ENCODE measurements at regions not wholly inside any gene's neighbourhood (a gene's known extent, or its start where the extent isn't known, plus 50 kb on each side); places are given as distances from the start of the nearest gene placed in this dataset.

GRCh38 chr2:78290581-78291214 is 734.8 kb upstream of the REG3G start:
- Histone ChIP-seq H3K9ac (ENCODE audit: low read length) (no peak overlapping the region), H3K4me1 (ENCODE audit: insufficient read depth, low read length, severe bottlenecking) (no peaks in the 10 kb centered on the region), H3K27me3 (ENCODE audit: insufficient read depth, low read length) (no peaks in the 10 kb centered on the region), H3K4me3 (ENCODE audit: low read depth, low read length, poor library complexity, severe bottlenecking) (no peak overlapping the region), H3K36me3 (ENCODE audit: insufficient read depth, low read length) (no peaks in the 10 kb centered on the region), H3K79me2 (ENCODE audit: insufficient read depth, low read length) (no peaks in the 10 kb centered on the region), H3F3A (ENCODE audit: insufficient read depth, low read length) (no peaks in the 10 kb centered on the region), H3K9me2 (ENCODE audit: low read depth, low read length) (no peaks in the 10 kb centered on the region), H3K27ac (ENCODE audit: low read depth, low read length, poor library complexity, severe bottlenecking) (no peak overlapping the region), H3K4me2 (ENCODE audit: low read length) (no peak overlapping the region), H2AFZ (ENCODE audit: low read length) (no peak overlapping the region), H4K20me1 (ENCODE audit: insufficient read depth, low read length) (no peaks in the 10 kb centered on the region), H3K9me3 (ENCODE audit: low read length) (no peaks in the 10 kb centered on the region)
- TF ChIP-seq EZH2 (IDR thresholded peaks at IDR 0.05; ENCODE audit: borderline replicate concordance, low read length): no peak
- TF ChIP-seq CTCF (IDR thresholded peaks at IDR 0.05; ENCODE audit: low read length): no peak

GRCh38 chr2:78293768-78294167 is 731.7 kb upstream of the REG3G start:
- Histone ChIP-seq H3F3A (ENCODE audit: insufficient read depth, low read length) (no peaks in the 10 kb centered on the region), H2AFZ (ENCODE audit: low read length) (no peak overlapping the region), H3K27me3 (ENCODE audit: insufficient read depth, low read length) (no peaks in the 10 kb centered on the region), H3K4me3 (ENCODE audit: low read depth, low read length, poor library complexity, severe bottlenecking) (no peak overlapping the region), H3K4me1 (ENCODE audit: insufficient read depth, low read length, severe bottlenecking) (no peaks in the 10 kb centered on the region), H3K4me2 (ENCODE audit: low read length) (no peak overlapping the region), H4K20me1 (ENCODE audit: insufficient read depth, low read length) (no peaks in the 10 kb centered on the region), H3K9ac (ENCODE audit: low read length) (no peak overlapping the region), H3K79me2 (ENCODE audit: insufficient read depth, low read length) (no peaks in the 10 kb centered on the region), H3K9me2 (ENCODE audit: low read depth, low read length) (no peaks in the 10 kb centered on the region), H3K36me3 (ENCODE audit: insufficient read depth, low read length) (no peaks in the 10 kb centered on the region), H3K9me3 (ENCODE audit: low read length) (no peaks in the 10 kb centered on the region), H3K27ac (ENCODE audit: low read depth, low read length, poor library complexity, severe bottlenecking) (no peak overlapping the region)
- no peak for TF ChIP-seq EZH2 (IDR thresholded peaks at IDR 0.05; ENCODE audit: borderline replicate concordance, low read length)
- no peak for TF ChIP-seq CTCF (IDR thresholded peaks at IDR 0.05; ENCODE audit: low read length)

- H3K27me3 ChIP-seq (ENCODE audit: insufficient read depth, low read length): no peaks in the 10 kb centered on the region
- no peak overlapping the region for H2AFZ ChIP-seq (ENCODE audit: low read length)
- H3K36me3 ChIP-seq (ENCODE audit: insufficient read depth, low read length): no peaks in the 10 kb centered on the region
- TF ChIP-seq CTCF (IDR thresholded peaks at IDR 0.05; ENCODE audit: low read length) (no peak), EZH2 (IDR thresholded peaks at IDR 0.05; ENCODE audit: borderline replicate concordance, low read length) (no peak)
- no peak overlapping the region for H3K4me2 ChIP-seq (ENCODE audit: low read length)
- no peaks in the 10 kb centered on the region for H4K20me1 ChIP-seq (ENCODE audit: insufficient read depth, low read length)
- H3K9me3 ChIP-seq (ENCODE audit: low read length): no peaks in the 10 kb centered on the region
- H3K4me1 ChIP-seq (ENCODE audit: insufficient read depth, low read length, severe bottlenecking): no peaks in the 10 kb centered on the region
- no peaks in the 10 kb centered on the region for H3K79me2 ChIP-seq (ENCODE audit: insufficient read depth, low read length)
- H3K27ac ChIP-seq (ENCODE audit: low read depth, low read length, poor library complexity, severe bottlenecking): no peak overlapping the region
- no peaks in the 10 kb centered on the region for H3K9me2 ChIP-seq (ENCODE audit: low read depth, low read length)
- H3K4me3 ChIP-seq (ENCODE audit: low read depth, low read length, poor library complexity, severe bottlenecking): no peak overlapping the region
- no peak overlapping the region for H3K9ac ChIP-seq (ENCODE audit: low read length)
- H3F3A ChIP-seq (ENCODE audit: insufficient read depth, low read length): no peaks in the 10 kb centered on the region
Observed at GRCh38 chr2:78301166-78301789, 724.2 kb upstream of the REG3G start.

Measured in OCI-LY1 (cell line).